PFSK-1 (cell line): ENCODE measurements at regions not wholly inside any gene's neighbourhood (a gene's known extent, or its start where the extent isn't known, plus 50 kb on each side); places are given as distances from the start of the nearest gene placed in this dataset.

ENCODE experiments used
- FOXP2 ChIP-seq: optimal IDR thresholded peaks from 2 replicates; pipeline ENCODE3; 2011; ENCODE audit warnings: borderline replicate concordance, control low read depth, inconsistent platforms; ENCODE audit not compliant: insufficient read depth; ENCODE audit errors: extremely low read length, extremely low read depth
- POLR2AphosphoS5 ChIP-seq: IDR thresholded peaks from 2 replicates; pipeline ENCODE4 v1.6.1; 2012; ENCODE audit warnings: low read depth, mild to moderate bottlenecking, control low read depth, low read length, moderate library complexity
- SIN3A ChIP-seq: IDR thresholded peaks from 2 replicates; pipeline ENCODE4 v1.6.1; 2012; ENCODE audit warnings: mild to moderate bottlenecking, low read length, moderate library complexity, borderline replicate concordance; ENCODE audit not compliant: insufficient read depth
- TAF1 ChIP-seq: IDR thresholded peaks from 2 replicates; pipeline ENCODE4 v1.6.1; 2012; ENCODE audit warnings: low read length, control low read depth, borderline replicate concordance; ENCODE audit not compliant: insufficient read depth
- TF ChIP-seq, protein P1 (sequence below), 2 experiments: IDR thresholded peaks; 2 replicates each; pipeline versions ENCODE4 v1.6.1 to v1.8.0; 2011 to 2012; ENCODE audit warnings: low read depth in 2 of 2, low read length in 2 of 2, control low read depth in 1 of 2, inconsistent platforms in 1 of 2, mild to moderate bottlenecking in 1 of 2, moderate library complexity in 1 of 2; ENCODE audit not compliant: insufficient read depth in 1 of 2

DNA sequence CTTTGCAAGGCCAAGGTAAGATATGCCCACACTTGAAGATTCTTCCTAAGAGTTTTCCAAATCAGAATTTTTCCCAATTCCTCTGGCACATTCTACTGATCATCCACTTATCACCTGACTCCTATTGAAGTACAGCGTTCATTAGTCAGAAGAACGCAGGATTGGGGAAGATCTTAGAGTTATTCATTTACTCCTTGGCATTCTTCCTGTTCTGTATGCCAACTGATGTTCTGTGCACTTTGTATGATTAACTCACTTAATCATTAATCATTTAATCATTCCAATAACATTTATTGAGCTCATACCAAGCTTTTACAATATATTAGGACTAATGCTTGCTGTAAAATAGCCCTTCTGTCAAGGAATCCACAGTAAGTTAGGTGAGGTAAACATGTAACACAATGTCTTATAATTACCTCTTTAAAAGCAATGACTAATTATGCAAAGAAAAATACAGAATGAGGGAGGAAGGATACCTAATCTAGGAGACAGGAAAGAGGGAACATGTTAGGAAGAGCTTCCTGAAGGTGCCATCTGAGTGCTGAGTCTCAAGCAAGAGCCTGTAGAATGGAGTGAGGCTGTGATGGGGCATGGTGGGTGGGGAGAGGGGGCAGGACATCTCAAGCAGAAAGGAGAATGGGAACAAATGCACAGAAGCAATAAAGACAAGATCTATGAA, 71.1 kb upstream of the DPT start:
- no peak for TF ChIP-seq SIN3A
- no peak for TF ChIP-seq POLR2AphosphoS5
- TF ChIP-seq FOXP2: no peak
- TF ChIP-seq, protein P1, sequence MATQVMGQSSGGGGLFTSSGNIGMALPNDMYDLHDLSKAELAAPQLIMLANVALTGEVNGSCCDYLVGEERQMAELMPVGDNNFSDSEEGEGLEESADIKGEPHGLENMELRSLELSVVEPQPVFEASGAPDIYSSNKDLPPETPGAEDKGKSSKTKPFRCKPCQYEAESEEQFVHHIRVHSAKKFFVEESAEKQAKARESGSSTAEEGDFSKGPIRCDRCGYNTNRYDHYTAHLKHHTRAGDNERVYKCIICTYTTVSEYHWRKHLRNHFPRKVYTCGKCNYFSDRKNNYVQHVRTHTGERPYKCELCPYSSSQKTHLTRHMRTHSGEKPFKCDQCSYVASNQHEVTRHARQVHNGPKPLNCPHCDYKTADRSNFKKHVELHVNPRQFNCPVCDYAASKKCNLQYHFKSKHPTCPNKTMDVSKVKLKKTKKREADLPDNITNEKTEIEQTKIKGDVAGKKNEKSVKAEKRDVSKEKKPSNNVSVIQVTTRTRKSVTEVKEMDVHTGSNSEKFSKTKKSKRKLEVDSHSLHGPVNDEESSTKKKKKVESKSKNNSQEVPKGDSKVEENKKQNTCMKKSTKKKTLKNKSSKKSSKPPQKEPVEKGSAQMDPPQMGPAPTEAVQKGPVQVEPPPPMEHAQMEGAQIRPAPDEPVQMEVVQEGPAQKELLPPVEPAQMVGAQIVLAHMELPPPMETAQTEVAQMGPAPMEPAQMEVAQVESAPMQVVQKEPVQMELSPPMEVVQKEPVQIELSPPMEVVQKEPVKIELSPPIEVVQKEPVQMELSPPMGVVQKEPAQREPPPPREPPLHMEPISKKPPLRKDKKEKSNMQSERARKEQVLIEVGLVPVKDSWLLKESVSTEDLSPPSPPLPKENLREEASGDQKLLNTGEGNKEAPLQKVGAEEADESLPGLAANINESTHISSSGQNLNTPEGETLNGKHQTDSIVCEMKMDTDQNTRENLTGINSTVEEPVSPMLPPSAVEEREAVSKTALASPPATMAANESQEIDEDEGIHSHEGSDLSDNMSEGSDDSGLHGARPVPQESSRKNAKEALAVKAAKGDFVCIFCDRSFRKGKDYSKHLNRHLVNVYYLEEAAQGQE (IDR thresholded peaks at IDR 0.05; ENCODE audit: insufficient read depth in 1 of 2, low read depth in 2 of 2, low read length in 2 of 2): no peak
- TF ChIP-seq TAF1: no peak

DNA sequence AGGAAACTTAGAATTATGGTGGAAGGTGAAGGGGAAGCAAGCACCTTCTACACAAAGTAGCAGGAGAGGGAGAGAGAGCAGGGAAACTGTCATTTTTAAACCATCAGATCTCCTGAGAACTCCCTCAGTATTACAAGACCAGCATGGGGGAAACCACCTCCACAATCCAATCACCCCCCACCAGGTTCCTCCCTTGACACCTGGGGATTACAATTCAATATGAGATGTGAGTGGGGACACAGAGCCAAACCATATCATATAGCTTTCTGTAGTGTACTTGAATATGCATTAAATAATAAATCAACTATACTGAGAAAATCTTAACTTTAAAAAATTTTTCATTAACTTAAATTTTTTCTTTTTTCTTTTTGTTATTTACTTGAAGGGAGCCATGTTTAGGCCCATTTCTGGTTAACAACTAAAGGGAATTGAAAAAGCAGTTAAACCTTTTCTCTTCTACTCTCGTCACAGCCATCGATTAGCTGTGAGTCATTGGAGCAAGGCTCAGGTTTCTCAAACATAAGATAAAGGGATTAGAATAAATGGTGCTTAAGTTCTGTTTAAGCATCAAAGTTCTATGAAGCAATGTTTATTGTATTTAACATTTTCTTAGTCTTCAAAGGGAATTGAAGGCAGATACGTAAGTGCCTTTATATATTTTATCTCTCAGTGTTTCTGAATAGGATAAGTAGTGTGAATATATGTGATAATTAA, 72.2 kb upstream of the DPT start:
- TF ChIP-seq POLR2AphosphoS5 (no peak), SIN3A (no peak), FOXP2 (no peak), TAF1 (no peak)
- TF ChIP-seq, protein P1 (IDR thresholded peaks at IDR 0.05; ENCODE audit: insufficient read depth in 1 of 2, low read depth in 2 of 2, low read length in 2 of 2): no peak

DNA sequence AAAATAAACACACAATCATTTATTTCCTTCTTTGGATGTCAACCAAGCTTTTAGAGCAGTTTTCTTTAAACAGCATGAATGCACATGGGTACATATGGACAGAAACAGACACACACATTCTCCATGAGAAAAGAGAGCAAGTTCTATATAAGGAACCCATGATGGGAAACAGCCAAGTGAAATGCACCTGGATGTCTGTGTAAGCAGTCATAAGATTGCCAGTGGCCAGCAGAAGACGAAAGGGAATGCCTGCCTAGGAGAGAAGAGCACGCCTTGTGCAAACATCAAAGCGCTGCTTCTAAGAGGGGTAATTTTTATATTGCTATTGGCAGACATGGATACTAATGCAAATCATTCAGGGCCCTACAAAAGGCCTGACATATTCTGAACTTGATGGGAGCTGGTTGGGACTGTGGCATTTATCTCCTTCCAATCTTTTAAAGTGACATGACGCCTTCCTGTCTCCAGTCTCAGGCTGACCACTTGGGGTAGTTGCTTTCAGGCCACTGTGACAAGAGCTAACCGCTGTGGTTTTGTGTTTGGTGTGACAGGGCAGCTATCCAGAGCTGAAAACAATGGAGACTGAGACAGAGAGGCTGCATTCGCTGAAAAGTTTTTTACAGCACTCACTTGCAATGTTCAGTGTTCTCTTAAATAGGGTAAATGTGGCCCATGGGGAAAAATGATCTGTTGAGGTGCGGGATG, 75.0 kb upstream of the DPT start:
- TF ChIP-seq POLR2AphosphoS5 (no peak), SIN3A (no peak)
- TF ChIP-seq, protein P1 (IDR thresholded peaks at IDR 0.05; ENCODE audit: insufficient read depth in 1 of 2, low read depth in 2 of 2, low read length in 2 of 2): no peak

DNA sequence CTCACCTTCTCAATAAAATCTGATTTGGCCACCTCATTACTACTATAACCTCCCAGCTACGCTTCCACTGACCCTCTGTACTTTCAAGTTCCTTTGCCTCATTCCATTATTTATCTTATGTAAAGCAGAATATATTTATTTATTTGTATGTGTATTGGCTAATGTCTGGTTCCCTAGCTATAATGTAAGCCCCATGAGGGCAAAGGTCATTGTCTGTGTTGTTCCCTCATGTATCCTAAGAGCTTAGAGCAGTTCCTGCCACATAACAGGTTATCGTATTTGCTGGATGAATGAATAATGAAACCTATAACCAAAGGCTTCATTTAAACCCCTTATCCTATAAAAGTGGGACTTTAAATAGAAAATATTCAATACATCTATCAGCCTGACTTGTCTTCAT, 77.9 kb upstream of the DPT start:
- TF ChIP-seq SIN3A: no peak
- TF ChIP-seq, protein P1 (IDR thresholded peaks at IDR 0.05; ENCODE audit: insufficient read depth in 1 of 2, low read depth in 2 of 2, low read length in 2 of 2): no peak
- no peak for TF ChIP-seq FOXP2
- TF ChIP-seq TAF1: no peak
- no peak for TF ChIP-seq POLR2AphosphoS5
